ENCODE measurements at regions not wholly inside any gene's neighbourhood (a gene's known extent, or its start where the extent isn't known, plus 50 kb on each side); places are given as distances from the start of the nearest gene placed in this dataset.

DNA sequence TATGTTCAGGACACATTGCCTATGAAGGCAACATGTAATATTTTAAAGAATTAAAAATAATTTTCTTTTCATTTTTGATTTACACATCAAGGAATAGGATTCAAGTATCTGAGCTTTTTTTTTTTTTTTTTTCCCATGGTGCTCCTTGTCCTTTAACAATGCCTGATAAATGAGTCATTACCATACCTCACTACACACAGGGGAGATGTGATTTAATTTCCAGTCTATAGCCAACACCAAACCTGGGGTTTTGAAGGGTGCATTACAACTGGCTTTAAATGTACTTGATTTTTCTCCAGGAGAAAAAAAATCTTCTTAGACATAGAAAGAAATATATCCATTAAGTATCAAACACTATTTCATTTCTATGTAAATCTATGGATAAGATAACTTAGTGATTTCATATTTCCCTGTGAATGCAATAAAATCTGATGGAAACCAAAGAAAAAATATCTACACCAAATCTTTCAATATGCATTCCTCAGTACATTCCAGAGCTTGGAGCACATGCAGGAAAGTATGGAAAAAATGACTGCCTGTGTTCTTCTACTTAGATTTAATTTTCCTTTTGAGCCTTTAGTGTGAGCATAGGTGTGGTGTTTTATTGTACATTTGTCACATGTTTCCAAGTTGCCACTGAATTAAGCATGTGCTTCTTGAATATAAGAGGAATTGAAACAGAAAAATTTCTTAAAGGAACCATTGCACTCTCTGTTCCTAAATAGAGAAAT, 204.8 kb upstream of the MEOX2 start:
- TF ChIP-seq, protein P1, sequence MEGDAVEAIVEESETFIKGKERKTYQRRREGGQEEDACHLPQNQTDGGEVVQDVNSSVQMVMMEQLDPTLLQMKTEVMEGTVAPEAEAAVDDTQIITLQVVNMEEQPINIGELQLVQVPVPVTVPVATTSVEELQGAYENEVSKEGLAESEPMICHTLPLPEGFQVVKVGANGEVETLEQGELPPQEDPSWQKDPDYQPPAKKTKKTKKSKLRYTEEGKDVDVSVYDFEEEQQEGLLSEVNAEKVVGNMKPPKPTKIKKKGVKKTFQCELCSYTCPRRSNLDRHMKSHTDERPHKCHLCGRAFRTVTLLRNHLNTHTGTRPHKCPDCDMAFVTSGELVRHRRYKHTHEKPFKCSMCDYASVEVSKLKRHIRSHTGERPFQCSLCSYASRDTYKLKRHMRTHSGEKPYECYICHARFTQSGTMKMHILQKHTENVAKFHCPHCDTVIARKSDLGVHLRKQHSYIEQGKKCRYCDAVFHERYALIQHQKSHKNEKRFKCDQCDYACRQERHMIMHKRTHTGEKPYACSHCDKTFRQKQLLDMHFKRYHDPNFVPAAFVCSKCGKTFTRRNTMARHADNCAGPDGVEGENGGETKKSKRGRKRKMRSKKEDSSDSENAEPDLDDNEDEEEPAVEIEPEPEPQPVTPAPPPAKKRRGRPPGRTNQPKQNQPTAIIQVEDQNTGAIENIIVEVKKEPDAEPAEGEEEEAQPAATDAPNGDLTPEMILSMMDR (conservative IDR thresholded peaks at IDR 0.05 in 1 of 2, IDR thresholded peaks at IDR 0.05 in 1 of 2; ENCODE audit: extremely low read depth in 1 of 2, insufficient read depth in 1 of 2, low read depth in 1 of 2, low read length in 2 of 2), result no peak
- no peak for TF ChIP-seq EZH2 (IDR thresholded peaks at IDR 0.05; ENCODE audit: borderline replicate concordance, low read length)
